Right lobe of liver (tissue), 6 donors: ENCODE measurements at regions not wholly inside any gene's neighbourhood (a gene's known extent, or its start where the extent isn't known, plus 50 kb on each side); places are given as distances from the start of the nearest gene placed in this dataset.
A peak's percentile ranks its signal among the peaks of the same experiment; 100 is the strongest.

ENCODE experiments used
- ATAC-seq, 4 donors: fragments of 200-7000 bp; cut with Tn5 transposase; one replicate each; pipeline ENCODE4 v1.9.1; 2020; ENCODE audit warnings: mild to moderate bottlenecking in 4 of 4, moderate library complexity in 4 of 4
- DNase-seq, 3 donors: peaks; one replicate each; pipeline ENCODE4 v3.0.0-alpha.2; 2020
- H3K27ac ChIP-seq, 3 donors: fragments of 200-600 bp; one replicate each; pipeline ENCODE4 v1.8.0; 2022
- H3K27me3 ChIP-seq, 2 donors: fragments of 200-600 bp; one replicate each; pipeline ENCODE4 v1.8.0; 2022
- H3K36me3 ChIP-seq, 4 donors: fragments of 200-600 bp; sonication (generic) in 1 of 4; one replicate each; pipeline versions ENCODE4 v1.5.1 to v1.8.0; 2017 to 2022; ENCODE audit warnings: control low read depth in 1 of 4
- H3K4me1 ChIP-seq, 4 donors: fragments of 200-600 bp; sonication (generic) in 1 of 4; one replicate each; pipeline versions ENCODE4 v1.5.1 to v1.8.0; 2017 to 2022; ENCODE audit warnings: control low read depth in 1 of 4
- H3K4me3 ChIP-seq, 3 donors: fragments of 200-600 bp; one replicate each; pipeline ENCODE4 v1.8.0; 2022
- H3K9me3 ChIP-seq, 4 donors: fragments of 200-600 bp; sonication (generic) in 1 of 4; one replicate each; pipeline versions ENCODE4 v1.5.1 to v1.8.0; 2017 to 2022; ENCODE audit warnings: control low read depth in 1 of 4
- CTCF ChIP-seq, 4 donors: fragments of 200-600 bp in 3 of 4; fragments of 450-650 bp in 1 of 4; IDR thresholded peaks; one replicate each; pipeline versions ENCODE4 v1.5.1 to v1.8.0; 2016 to 2022; ENCODE audit warnings: antibody characterized with exemption in 4 of 4, mild to moderate bottlenecking in 2 of 4
- POLR2A ChIP-seq: fragments of 450-650 bp; IDR thresholded peaks from one replicate; pipeline ENCODE4 v1.6.1; 2017; ENCODE audit warnings: antibody characterized with exemption, mild to moderate bottlenecking
- WGBS: methylation state at CpG from one replicate; pipeline ENCODE4 v1.1.6; 2018; ENCODE audit warnings: low coverage, low lambda C conversion rate; ENCODE audit not compliant: insufficient coverage; ENCODE audit errors: missing lambda C conversion rate; 5-methylcytosine and 5-hydroxymethylcytosine counted together
- intact Hi-C, 2 donors: fragments of 100-400 bp; cut with DNase I; formaldehyde crosslinking; loops; one replicate each; pipeline versions ENCODE4 v1.11.2 to v1.14.1; 2022
- donor health status: DM: no; HTN: yes; CAD: no.
- donor health status: DM: no; HTN: no; CAD: no.
- donor health status: DM: no; HTN: no; CAD: no.
- donor health status: DM: no; HTN: yes; CAD: no.
- donor health status: DM: no; HTN: yes; CAD: no.

- Histone ChIP-seq H3K4me3 (no peak overlapping the region), H3K4me1 (peaks cover 0 to 4% (median 0%) of the 10 kb centered on the region in 4 donors), H3K27ac (no peak overlapping the region), H3K36me3 (no peaks in the 10 kb centered on the region), H3K27me3 (no peaks in the 10 kb centered on the region), H3K9me3 (no peaks in the 10 kb centered on the region)
- no peak for ATAC-seq
- DNase-seq: no peak
- TF ChIP-seq POLR2A: no peak
- no peak for TF ChIP-seq CTCF (IDR thresholded peaks at IDR 0.05)
- WGBS: 67% methylated on average over 4 of the region's 4 CpGs
- intact Hi-C loops: no loop called here
Observed at GRCh38 chr2:146212602-146213001, 1632.2 kb upstream of the ACVR2A start.

GRCh38 chr2:146209842-146210275 lies 1635.0 kb upstream of the ACVR2A start:
- WGBS: 87% methylated on average over 3 of the region's 3 CpGs
- TF ChIP-seq CTCF (IDR thresholded peaks at IDR 0.05): no peak
- TF ChIP-seq POLR2A: no peak
- no peaks in the 10 kb centered on the region for H3K27me3 ChIP-seq
- intact Hi-C loops: no loop called here
- DNase-seq (no peak), ATAC-seq (no peak)
- no peak overlapping the region for H3K27ac ChIP-seq
- no peak overlapping the region for H3K4me3 ChIP-seq
- peaks cover 0 to 4% (median 0%) of the 10 kb centered on the region in 4 donors for H3K4me1 ChIP-seq
- H3K36me3 ChIP-seq: no peaks in the 10 kb centered on the region
- H3K9me3 ChIP-seq: no peaks in the 10 kb centered on the region

- TF ChIP-seq CTCF (IDR thresholded peaks at IDR 0.05) (no peak), POLR2A (no peak)
- ATAC-seq (no peak), DNase-seq (no peak)
- no peak overlapping the region for H3K27ac ChIP-seq
- intact Hi-C loops: no loop called here
- H3K4me1 ChIP-seq: no peaks in the 10 kb centered on the region
- H3K27me3 ChIP-seq: no peaks in the 10 kb centered on the region
- no peaks in the 10 kb centered on the region for H3K36me3 ChIP-seq
- WGBS: 83% methylated on average over 3 of the region's 3 CpGs
- H3K9me3 ChIP-seq: no peaks in the 10 kb centered on the region
- H3K4me3 ChIP-seq: no peak overlapping the region
Observed at GRCh38 chr2:146207901-146208300, 1636.9 kb upstream of the ACVR2A start.

GRCh38 chr2:146207417-146207816 lies 1637.4 kb upstream of the ACVR2A start:
- 16% methylated on average over 1 of the region's 1 CpG for WGBS
- Histone ChIP-seq H3K27ac (no peak overlapping the region), H3K4me3 (no peak overlapping the region), H3K9me3 (no peaks in the 10 kb centered on the region), H3K4me1 (no peaks in the 10 kb centered on the region), H3K36me3 (no peaks in the 10 kb centered on the region), H3K27me3 (no peaks in the 10 kb centered on the region)
- TF ChIP-seq POLR2A (no peak), CTCF (IDR thresholded peaks at IDR 0.05) (no peak)
- intact Hi-C loops: no loop called here
- DNase-seq: no peak
- peak in 1 of 4 donors; percentile 45 for ATAC-seq

GRCh38 chr2:146203064-146203624 lies 1641.7 kb upstream of the ACVR2A start:
- Histone ChIP-seq H3K27me3 (no peaks in the 10 kb centered on the region), H3K9me3 (no peaks in the 10 kb centered on the region), H3K27ac (no peak overlapping the region), H3K4me3 (no peak overlapping the region), H3K4me1 (no peaks in the 10 kb centered on the region), H3K36me3 (no peaks in the 10 kb centered on the region)
- 82% methylated on average over 5 of the region's 5 CpGs for WGBS
- ATAC-seq (no peak), DNase-seq (no peak)
- TF ChIP-seq CTCF (IDR thresholded peaks at IDR 0.05) (no peak), POLR2A (no peak)
- intact Hi-C loops: no loop called here
